ENCODE measurements at regions not wholly inside any gene's neighbourhood (a gene's known extent, or its start where the extent isn't known, plus 50 kb on each side); places are given as distances from the start of the nearest gene placed in this dataset.
"Not testable (repeated sequence)": the region's sequence is repeated elsewhere in the genome, so short reads cannot be mapped to it uniquely, and the experiment has no call there.

DNA sequence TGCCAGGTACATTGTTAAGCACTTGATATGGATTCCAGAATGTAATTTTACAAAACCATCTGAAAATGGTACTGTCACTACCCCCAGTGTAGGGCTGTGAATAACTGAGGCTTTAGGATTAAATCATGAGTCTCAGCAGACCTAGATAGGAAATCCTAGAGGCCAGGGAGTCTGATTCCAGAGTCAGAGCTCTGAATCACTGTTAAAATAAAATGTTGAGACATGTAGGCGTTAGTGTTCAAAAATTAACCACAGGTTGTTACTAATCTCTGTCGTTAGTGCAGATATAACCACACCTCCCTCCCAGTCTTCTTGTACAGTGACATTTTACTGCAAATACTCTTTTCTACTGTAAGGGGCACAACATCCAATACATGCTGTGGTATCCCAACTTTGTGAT, 1828.8 kb downstream of the MAT2B start:
- in situ Hi-C loops (cut with HindIII; ENCODE audit: low pct_unique_long_range_greater_than_20kb, low sequenced_read_pairs), result no loop called here
- no peak for DNase-seq (ENCODE audit: low read depth, low spot score)

DNA sequence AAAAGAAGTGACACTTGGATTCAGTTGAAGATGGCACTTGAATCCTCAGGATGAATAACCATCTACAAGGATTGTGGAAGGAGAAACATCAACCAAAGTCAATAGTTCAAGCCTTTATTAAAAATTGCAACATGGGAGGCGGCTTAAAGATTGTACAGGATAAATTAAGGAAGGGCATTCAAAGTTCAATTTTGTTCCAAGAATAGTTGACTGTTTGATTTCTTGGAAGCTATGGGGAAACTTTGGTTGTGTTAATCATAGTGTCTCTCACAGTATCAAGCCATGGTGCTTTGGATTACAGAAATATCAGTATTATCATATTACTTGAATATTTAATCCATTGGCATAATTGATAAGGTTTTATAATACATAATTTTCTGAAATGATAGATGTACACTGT, 1844.3 kb downstream of the MAT2B start:
- DNase-seq (ENCODE audit: low read depth, low spot score), result no peak
- in situ Hi-C loops (cut with HindIII; ENCODE audit: low pct_unique_long_range_greater_than_20kb, low sequenced_read_pairs), result no loop called here

DNA sequence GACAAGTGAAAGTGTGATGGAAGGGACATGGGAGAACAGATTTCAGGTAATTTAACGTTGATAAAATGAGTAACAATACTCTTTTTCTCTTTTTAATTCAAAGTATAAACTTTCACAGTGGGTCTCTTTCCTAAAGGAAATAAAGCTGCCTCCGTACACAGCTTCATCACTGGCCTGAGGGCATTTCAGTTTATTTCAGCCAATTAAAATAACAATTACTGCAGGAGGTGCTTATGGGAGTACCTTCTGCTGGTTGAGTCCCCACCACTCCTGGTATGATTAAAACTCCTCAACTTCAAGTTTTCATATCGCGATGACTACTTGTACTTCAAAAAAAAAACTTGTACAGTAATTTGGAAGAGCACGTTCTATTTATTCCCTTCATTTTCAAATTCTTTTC, 1845.9 kb downstream of the MAT2B start:
- in situ Hi-C loops (cut with HindIII; ENCODE audit: low pct_unique_long_range_greater_than_20kb, low sequenced_read_pairs), result no loop called here
- no peak for DNase-seq (ENCODE audit: low read depth, low spot score)

DNA sequence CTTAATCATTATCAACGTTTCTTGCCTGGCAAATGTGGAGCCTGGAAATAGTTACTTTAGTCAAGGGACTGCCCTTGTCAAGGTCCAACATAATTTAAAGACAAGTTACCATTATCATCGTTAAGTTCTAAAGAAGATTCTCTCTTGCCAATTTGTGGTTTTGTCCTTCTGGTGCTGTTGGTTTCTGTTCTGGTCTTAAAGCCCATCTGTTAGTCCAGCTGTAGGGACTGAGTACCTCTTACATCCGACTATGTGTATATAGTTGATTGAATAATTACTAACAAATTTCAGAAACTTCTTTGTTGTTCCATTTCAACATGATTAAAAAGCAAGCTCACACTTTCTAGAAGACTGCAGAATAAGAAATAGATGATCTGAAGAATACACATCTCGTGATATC, 1854.9 kb downstream of the MAT2B start:
- in situ Hi-C loops (cut with HindIII; ENCODE audit: low pct_unique_long_range_greater_than_20kb, low sequenced_read_pairs), result no loop called here
- DNase-seq (ENCODE audit: low read depth, low spot score), result no peak

DNA sequence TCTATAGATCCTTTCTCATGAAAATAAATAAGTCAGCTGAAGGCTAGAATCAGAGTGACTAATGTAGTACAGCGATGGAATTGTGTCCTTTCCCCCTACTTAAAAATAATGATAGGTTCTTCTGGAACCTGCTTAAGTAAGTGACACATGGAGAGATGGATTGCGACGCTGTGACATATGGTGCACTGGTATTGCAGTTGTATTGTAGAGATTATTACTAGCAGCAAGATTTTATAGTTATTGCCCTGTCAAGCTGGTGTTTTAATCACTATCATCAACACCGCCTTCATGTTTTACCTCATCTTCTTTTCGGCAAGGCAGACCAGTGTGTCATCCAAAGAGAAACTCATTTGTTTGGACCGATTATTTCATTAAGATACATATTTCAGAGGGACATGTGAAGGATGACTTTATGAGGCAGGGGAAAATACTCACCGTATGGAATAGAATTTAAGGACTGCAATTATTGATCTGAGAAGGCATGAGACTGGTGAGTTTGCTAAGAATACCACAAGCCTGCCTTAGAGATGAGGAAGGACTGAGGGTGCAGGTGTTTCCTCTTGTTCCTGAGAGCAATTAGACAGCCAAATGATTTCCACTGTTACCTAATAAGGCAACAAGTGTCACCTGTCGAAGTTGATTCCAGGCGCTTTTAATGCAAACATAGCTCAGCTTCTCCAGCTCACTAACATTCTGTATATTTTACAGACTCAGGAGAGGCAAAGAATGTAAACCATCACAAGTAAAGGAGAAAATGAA, 1855.5 kb downstream of the MAT2B start:
- DNase-seq (ENCODE audit: low read depth, low spot score), result no peak
- in situ Hi-C loops (cut with HindIII; ENCODE audit: low pct_unique_long_range_greater_than_20kb, low sequenced_read_pairs), result no loop called here

DNA sequence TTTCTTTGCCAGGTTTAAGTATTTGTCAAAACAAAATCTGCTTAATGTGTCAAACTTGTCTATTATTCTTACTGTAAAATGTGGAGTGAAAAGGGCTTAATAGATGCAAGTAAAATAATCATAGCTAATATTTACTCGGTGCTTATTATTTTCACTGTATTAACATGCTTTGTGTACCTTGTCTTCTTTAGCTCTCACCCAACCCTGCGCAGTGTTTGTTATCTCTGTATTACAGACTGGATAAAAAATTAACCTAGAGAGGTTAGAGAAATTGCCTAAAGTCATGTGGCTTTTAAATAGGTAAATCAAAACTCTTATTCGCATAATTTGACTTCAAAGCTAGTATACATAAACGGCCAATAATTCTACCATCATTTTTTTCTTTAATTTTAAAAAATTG, 1864.8 kb downstream of the MAT2B start:
- in situ Hi-C loops (cut with HindIII; ENCODE audit: low pct_unique_long_range_greater_than_20kb, low sequenced_read_pairs), result no loop called here
- no peak for DNase-seq (ENCODE audit: low read depth, low spot score)

DNA sequence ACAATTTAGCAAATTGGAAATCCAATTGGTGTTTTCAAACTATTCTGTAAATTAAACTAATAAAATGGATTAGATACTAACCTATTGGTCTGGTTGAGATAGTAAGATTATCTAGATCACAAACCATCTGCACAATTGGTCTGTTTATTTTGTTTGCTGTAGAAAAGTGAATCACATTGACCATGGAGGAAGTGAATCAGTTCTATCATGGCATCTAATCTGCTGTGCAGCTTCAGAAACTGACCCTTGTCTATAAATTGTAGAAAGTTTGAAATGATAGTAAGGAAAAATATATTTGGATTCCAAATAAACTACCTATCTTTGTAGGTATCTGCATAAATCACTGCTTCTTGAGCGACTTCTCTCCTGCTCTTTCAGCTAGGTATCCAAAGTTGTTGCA, 1865.4 kb downstream of the MAT2B start:
- in situ Hi-C loops (cut with HindIII; ENCODE audit: low pct_unique_long_range_greater_than_20kb, low sequenced_read_pairs), result no loop called here
- DNase-seq (ENCODE audit: low read depth, low spot score), result no peak

DNA sequence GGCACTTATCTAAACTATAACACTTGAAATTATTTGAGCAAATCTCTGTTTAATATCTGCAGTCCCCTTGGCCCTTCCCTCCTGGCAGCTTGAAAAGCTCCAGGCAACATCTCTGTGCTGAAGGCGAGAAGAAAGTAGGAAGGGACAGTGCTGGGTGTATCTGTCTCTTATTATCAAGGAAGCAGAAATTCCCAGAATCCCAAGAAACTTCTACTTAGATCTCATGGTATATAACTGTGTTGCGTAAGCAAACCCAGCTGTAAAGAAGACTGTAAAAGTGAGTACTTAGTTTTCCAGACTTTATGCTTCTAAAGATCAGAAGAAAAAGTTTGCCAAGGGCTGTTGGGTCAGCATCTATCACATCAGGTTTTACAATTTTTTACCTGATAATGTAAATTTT, 1869.8 kb downstream of the MAT2B start:
- in situ Hi-C loops (cut with HindIII; ENCODE audit: low pct_unique_long_range_greater_than_20kb, low sequenced_read_pairs), result no loop called here
- DNase-seq (ENCODE audit: low read depth, low spot score), result no peak

DNA sequence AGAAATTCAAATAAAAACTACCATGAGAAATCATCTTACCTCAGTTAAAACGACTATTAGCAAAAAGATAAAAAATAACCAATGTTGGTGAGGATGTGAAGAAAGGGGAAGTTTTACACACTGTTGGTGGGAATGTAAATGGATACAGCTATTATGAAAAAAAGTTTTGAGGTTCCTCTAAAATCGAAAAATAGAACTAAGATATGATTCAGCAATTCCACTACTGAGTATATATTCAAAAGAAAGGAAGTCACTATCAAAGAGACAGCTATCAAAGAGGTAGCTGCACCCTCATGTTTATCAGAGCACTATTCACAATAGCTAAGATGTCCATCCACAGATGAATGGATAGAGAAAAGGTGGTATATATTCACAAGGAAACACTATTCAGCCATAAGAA, 1888.4 kb downstream of the MAT2B start:
- in situ Hi-C loops (cut with HindIII; ENCODE audit: low pct_unique_long_range_greater_than_20kb, low sequenced_read_pairs), result no loop called here
- DNase-seq (ENCODE audit: low read depth, low spot score), result no peak

DNA sequence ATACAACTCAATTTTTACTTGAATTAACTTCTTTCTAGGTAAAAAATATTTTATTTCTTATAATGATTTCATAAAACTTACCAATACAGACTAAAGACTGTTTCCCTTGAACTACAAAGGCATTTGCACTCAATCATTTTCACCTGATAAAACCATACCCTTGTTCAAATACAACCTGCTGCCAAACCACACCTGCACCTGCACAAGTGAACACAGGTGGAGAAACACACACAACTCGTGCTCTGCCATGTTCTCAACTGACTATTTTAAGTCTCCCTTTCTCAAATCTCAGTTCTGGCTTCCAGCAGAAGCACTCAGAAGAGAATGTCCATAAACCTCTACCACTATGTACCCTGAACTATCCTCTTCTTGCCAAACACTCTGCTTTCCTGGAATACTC, 1892.1 kb downstream of the MAT2B start:
- in situ Hi-C loops (cut with HindIII; ENCODE audit: low pct_unique_long_range_greater_than_20kb, low sequenced_read_pairs), result no loop called here
- DNase-seq (ENCODE audit: low read depth, low spot score), result no peak

DNA sequence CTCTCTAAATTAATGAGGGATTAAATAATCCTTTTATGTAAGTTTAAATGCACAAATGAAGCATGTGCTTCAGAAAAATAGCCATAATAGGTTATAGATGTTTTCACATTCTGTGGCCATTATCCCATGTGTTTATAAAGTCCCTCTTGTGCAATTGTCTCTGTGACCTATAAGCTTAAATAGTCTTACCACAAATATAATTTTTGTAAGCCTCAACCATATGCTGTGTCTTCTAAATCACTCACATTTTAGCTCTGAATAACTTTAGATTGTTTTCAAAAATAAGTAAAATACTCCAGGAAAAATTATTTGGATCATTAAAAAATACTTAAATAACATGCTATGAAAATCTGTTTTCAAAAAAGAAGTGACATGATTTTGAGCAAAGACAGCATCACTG, 1894.7 kb downstream of the MAT2B start:
- no peak for DNase-seq (ENCODE audit: low read depth, low spot score)
- in situ Hi-C loops (cut with HindIII; ENCODE audit: low pct_unique_long_range_greater_than_20kb, low sequenced_read_pairs), result no loop called here

DNA sequence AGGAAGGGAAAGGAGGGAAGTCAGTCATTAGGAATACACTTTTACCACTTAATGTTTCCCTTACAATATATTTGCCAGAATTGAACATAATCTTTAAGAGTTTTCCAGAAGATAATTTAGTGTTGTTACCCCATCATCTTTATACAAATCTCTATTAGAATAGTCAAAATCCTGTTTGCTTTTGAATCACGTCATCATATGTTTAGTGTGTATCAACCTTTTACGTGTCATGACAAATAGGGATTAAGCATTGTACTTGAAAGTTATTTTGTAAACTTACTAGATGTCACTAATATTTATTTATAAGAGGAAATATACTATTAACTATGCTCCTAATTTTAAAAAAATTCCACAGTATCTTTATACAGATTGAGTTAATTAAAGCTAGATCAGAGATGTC, 1899.5 kb downstream of the MAT2B start:
- DNase-seq (ENCODE audit: low read depth, low spot score), result no peak
- in situ Hi-C loops (cut with HindIII; ENCODE audit: low pct_unique_long_range_greater_than_20kb, low sequenced_read_pairs), result no loop called here

DNA sequence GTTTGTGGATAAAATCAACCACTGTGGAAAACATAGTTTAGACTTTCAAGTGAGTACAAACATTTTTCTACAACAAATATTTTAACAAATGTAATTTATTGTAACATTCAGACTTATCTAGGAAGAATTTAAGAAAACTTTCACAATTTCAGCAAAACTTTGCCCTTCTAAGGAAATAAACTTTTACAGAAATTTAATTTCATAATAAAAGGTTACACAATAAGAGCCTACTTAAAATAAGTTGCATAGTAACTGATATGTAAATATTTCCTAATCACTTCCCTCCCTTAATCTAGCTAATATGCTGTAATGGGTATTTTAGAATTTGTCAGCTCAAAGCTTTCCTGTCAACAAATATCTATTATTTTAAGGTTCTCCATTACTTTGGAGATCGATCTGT, 1899.9 kb downstream of the MAT2B start:
- no peak for DNase-seq (ENCODE audit: low read depth, low spot score)
- in situ Hi-C loops (cut with HindIII; ENCODE audit: low pct_unique_long_range_greater_than_20kb, low sequenced_read_pairs), result no loop called here

DNA sequence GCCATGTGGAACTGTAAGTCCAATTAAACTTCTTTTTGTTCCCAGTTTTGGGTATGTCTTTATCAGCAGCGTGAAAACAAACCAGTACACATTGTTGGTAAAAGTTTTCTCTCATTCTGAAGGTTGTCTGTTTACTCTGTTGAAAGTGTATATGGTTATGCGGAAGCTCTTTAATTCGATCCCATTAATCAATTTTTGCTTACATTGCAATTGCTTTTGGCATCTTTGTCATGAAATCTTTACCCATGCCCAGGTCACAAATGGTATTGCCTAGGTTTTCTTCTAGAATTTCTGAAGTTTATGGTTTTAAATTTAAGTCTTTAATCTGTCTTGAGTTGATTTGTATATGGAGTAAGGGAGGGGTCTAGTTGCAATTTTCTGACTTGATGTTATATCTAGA, 1901.9 kb downstream of the MAT2B start:
- in situ Hi-C loops (cut with HindIII; ENCODE audit: low pct_unique_long_range_greater_than_20kb, low sequenced_read_pairs), result no loop called here
- no peak for DNase-seq (ENCODE audit: low read depth, low spot score)

DNA sequence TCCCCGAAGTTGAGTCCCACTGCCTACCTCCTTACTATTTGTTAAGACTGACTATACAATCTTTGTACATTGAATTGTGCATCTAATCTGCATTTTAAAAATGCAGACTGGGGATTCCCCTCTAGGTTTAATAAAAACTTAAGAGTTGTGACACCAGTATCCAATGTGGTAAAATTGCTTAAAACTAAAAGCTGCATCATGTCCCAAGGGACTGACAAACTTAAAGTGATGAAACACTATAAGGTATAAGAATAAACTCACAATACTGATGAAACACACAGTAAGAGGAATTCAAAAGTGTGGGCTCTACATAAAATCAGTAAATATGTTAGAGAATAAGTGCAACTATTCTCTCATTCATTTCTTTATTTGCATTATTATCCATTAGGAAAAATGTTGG, 1905.1 kb downstream of the MAT2B start:
- no peak for DNase-seq (ENCODE audit: low read depth, low spot score)
- in situ Hi-C loops (cut with HindIII; ENCODE audit: low pct_unique_long_range_greater_than_20kb, low sequenced_read_pairs), result no loop called here

DNA sequence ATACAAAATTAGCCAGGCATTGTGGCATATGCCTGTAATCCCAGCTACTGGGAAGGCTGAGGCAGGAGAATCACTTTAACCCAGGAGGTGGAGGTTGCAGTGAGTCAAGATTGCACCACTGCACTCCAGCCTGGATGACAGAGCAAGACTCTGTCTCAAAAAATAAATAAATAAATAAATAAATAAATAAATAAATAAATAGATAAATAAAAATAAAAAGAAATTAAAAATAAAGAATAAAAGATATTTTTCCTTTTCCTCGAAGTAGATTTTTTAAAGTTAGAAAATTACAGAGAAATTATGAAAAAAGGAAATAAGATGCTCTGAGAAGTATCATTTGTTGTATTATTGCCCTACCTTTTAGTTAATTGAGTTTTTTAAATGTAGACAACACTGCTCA, 1906.1 kb downstream of the MAT2B start:
- in situ Hi-C loops (cut with HindIII; ENCODE audit: low pct_unique_long_range_greater_than_20kb, low sequenced_read_pairs); DNase-seq (ENCODE audit: low read depth, low spot score): not testable (repeated sequence)

DNA sequence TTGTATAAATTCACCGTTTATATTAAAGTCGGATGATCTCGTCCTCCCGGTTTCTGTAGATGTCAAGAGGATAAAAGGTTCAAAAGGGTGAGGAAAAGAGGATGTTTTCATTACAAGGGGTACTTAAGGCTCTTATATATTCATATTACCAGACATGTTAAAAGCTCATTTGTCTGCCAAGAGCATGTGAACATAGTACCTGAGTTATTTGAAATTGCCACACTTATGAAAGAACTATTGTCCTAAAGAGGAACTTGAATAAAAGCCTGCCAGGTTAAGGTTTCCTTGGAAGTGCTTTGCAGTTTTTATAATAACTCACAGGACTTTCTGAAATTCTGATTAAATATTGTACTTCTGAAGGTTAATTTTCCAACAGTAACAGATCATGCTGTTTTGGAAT, 1915.1 kb downstream of the MAT2B start:
- no peak for DNase-seq (ENCODE audit: low read depth, low spot score)
- in situ Hi-C loops (cut with HindIII; ENCODE audit: low pct_unique_long_range_greater_than_20kb, low sequenced_read_pairs), result no loop called here

DNA sequence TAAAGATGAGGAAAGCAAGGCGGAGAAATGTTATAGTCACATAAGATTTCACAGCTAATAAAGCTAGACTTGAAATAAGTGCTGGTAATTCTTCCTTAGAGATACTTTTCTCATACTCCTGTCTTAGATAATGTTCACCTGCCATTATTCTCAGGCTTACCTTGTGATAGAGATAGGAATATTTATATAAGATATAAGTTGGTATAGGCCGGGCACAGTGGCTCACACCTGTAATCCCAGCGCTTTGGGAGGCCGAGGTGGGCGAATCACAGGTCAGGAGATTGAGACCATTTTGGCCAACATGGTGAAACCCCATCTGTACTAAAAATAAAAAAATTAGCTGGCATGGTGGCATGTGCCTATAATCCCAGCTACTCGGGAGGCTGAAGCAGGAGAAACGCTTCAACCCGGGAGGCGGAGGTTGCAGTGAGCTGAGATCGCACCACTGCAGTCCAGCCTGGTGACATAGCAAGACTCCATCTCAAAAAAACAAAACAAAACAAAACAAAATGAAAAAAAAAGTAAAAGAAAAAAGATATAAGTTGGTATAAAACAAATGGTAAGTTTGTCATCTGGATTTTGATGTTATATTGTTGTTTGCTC, 1918.4 kb downstream of the MAT2B start:
- DNase-seq (ENCODE audit: low read depth, low spot score), result no peak
- in situ Hi-C loops (cut with HindIII; ENCODE audit: low pct_unique_long_range_greater_than_20kb, low sequenced_read_pairs), result no loop called here

DNA sequence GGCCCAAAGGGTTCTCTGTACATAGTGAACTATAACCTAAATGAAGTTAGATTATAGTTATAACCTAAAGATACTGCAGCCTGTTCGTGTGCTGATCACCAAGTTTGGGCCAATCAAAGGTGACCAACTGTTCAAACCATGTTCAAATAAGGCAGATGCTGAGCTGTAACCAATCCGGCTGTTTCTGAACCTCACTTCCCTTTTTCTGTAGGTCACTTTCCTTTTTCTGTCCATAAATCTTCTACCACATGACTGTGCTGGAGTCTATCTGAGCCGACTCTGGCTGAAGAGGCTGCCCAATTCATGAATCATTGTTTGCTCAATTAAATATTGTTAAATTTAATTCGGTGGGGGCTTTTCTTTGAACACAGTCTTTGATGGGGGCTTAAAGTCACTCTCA, 1920.2 kb downstream of the MAT2B start:
- in situ Hi-C loops (cut with HindIII; ENCODE audit: low pct_unique_long_range_greater_than_20kb, low sequenced_read_pairs), result no loop called here
- DNase-seq (ENCODE audit: low read depth, low spot score), result no peak

DNA sequence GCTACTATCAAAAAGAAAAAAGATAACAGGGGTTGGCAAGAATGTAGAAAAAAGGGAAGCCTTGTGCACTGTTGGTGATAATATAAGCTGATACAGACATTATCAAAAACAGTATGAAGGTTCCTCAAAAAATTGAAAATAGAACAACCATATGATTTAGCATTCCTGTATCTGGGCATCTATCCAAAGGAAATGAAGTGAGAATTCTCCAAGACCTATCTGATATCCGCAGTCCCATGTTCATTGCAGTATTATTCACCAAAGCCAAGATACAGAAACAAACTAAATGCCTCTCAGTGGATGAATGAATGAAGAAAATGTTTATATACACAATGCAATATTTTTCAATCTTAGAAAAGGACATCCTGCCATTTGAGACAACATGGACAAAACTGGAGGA, 1943.3 kb downstream of the MAT2B start:
- in situ Hi-C loops (cut with HindIII; ENCODE audit: low pct_unique_long_range_greater_than_20kb, low sequenced_read_pairs), result no loop called here
- no peak for DNase-seq (ENCODE audit: low read depth, low spot score)

All from SK-MEL-5 (cell line).